Esophagus squamous epithelium (tissue), 4 donors: ENCODE measurements at regions not wholly inside any gene's neighbourhood (a gene's known extent, or its start where the extent isn't known, plus 50 kb on each side); places are given as distances from the start of the nearest gene placed in this dataset.

Experiments
- POLR2A ChIP-seq, 4 donors: fragments of 450-650 bp; IDR thresholded peaks; one replicate each; pipeline ENCODE4 v1.6.1; 2017; ENCODE audit warnings: antibody characterized with exemption in 4 of 4, mild to moderate bottlenecking in 4 of 4, moderate library complexity in 3 of 4
- TF ChIP-seq, protein P1 (sequence below), 6 experiments: fragments of 450-650 bp in 4 of 6; fragments of 200-600 bp in 2 of 6; sonication (generic) in 2 of 6; IDR thresholded peaks; one replicate each; pipeline ENCODE4 v1.5.1; 2016 to 2019; ENCODE audit warnings: antibody characterized with exemption in 6 of 6, mild to moderate bottlenecking in 4 of 6, moderate library complexity in 4 of 6

DNA sequence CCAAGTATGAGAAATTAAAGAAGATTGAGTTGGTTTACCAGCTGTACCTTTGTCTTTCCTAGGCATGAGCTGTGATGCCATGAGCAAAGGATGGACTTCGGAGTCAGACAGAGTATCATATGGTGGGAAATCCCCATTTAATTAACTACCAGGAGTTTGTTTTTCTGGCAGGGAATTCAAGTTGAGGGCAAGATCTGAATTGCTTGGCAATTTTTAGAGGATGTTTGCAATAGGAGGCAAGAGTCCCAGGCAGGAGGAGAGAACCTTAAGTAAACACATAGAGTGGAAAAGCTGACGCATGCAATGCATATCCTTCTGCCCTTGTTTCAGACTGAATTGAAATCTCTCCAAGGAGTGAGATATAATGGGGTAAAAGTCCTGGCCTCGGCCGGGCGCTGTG lies 569.7 kb upstream of the MDFIC2 start:
- TF ChIP-seq, protein P1, sequence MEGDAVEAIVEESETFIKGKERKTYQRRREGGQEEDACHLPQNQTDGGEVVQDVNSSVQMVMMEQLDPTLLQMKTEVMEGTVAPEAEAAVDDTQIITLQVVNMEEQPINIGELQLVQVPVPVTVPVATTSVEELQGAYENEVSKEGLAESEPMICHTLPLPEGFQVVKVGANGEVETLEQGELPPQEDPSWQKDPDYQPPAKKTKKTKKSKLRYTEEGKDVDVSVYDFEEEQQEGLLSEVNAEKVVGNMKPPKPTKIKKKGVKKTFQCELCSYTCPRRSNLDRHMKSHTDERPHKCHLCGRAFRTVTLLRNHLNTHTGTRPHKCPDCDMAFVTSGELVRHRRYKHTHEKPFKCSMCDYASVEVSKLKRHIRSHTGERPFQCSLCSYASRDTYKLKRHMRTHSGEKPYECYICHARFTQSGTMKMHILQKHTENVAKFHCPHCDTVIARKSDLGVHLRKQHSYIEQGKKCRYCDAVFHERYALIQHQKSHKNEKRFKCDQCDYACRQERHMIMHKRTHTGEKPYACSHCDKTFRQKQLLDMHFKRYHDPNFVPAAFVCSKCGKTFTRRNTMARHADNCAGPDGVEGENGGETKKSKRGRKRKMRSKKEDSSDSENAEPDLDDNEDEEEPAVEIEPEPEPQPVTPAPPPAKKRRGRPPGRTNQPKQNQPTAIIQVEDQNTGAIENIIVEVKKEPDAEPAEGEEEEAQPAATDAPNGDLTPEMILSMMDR (IDR thresholded peaks at IDR 0.05), result no peak
- no peak for TF ChIP-seq POLR2A (IDR thresholded peaks at IDR 0.05)
